COLO829 (cell line): ENCODE measurements at regions not wholly inside any gene's neighbourhood (a gene's known extent, or its start where the extent isn't known, plus 50 kb on each side); places are given as distances from the start of the nearest gene placed in this dataset.

Experiments
- DNase-seq: peaks from one replicate; pipeline ENCODE4 v3.0.0; 2012; ENCODE audit warnings: low spot score

DNA sequence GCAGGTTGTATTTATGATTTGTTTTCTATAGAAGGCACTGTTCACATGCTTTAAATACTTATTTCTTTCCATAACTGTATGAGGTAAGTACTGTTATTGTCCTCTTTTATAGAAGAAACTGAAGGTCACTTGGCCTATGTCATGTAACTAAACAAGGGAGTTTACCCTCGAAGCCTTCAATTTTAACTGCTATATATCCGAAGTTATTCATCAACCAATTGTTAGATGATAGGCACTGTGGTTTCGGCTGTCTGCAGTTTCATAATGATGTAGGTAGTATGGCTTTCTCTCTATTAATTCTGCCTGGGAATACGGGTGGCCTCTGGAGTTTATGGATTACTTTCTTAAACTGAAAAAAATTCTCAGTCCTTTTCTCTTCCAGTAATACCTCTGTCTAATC is 413.3 kb upstream of the ADGRL2 start:
- no peak for DNase-seq

DNA sequence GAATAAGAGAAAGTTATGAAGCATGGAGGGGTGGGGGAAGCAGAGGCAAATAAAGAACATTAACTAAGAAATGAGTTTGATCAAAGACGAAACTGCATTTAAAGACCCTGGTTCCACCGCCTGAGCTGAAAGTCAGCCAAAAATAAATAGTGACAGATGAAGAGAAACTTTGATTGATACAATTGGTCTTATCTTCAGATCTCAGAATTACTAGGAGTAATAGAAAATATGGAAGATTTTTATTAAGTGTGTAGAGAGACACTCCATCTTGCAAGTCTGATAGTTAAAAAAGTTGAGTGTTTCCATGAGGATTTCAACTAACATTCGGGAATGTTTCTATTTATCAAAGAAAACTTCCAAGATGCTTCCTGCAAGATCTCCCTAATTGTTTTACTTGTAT is 418.2 kb upstream of the ADGRL2 start:
- no peak for DNase-seq

DNA sequence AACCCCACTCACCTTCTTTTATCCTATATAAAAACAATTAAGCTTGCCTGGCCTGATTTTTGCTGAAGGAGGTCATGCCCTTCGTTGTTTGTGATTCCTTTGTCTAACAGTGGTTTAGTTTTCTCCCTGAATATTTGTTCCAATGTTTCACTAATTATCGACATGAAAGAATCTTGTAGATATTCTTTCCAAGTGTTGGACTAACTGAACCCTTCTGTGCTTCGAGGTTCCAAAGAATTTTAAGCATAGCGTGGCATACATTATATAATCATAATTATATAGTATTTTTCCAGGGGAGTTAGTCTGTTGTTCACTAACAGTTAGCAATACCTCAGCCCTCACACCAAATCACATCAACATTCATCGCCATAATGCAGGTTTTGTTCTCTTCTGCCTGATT is 418.9 kb upstream of the ADGRL2 start:
- no peak for DNase-seq

DNA sequence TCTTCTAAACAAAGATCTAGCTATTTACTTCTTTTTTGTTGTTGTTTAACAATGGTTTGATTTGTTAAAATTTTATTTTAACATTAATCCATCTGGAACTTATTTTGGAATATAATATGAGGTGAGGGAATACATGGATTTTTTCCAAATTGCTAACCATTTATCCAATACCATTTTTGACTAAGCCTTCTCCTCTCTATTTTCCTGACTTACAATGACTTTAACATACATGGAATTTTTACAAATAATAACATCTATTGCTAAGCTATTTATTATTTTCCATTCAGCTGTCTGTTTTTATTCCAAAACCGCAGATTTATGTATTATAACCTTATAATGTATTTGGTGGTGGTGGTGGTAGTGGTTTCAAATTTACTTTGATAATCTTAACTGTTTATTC is 420.3 kb upstream of the ADGRL2 start:
- no peak for DNase-seq

DNA sequence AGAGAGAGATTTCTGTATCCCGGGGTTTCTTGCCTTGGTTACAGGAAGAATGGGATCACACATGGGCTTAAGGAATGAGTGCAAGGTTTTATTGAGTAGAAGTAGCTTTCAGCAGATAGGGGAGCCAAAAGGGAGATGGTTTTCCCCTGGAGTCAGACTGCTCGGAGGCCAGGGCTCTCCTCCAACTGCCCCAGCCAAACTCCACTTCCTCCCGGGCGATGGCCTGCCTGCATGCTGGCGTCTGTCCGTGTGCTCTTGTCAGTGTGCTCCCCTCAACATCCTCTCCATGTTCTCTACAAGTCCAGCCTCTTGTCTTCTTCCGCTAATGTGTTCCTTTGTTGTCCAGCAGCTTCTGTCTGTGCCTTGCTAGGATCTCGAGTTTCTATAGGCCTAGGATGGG is 421.3 kb upstream of the ADGRL2 start:
- DNase-seq: no peak

DNA sequence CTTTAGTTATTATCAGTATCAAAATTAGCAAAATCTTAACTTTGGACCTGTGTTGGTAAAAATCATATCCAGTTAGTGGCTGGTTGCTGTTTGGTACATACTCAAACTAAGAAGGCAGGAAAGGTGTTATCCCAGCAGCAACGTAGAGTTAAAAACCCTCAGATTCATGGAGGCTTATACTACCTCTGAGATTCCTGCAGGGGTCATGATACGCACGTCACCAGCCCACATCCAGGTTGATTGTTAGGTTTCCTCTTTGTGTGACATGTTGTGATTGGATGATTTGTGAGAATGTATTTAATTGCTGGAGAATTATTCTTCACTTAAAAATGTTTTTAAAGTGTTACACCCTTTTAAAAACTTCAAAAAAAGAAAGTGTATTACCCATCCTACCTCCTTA is 423.3 kb upstream of the ADGRL2 start:
- DNase-seq: no peak

DNA sequence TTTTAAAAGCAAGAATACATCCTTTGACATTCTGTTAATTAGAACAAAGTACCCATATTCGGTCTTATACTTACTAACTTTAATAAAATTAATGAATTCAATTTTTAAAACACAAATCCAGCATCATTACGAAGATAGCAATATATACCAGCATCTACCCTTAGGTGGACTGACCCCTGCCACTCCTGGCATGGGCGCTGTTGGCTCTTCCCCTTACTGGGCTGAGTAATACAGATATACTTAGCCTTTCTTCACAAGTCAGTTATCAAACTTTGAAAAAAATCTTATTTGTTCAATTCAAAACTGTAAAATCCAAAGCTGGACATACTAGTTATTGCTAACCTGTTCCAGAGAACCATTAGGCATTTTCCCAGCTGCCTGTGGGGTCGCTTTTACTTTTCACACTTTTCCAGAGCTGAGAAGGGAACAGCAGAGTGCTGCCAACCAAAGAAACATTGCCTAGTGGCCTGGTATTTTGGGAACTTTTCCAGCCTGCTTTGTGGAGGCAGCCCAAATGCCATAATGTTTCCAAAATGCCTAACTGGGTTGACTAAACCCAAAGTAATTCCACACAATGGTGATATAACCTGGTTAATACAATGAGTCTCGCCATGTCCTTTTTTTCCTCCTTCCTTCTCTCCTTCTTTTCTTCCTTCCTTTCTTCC is 424.7 kb upstream of the ADGRL2 start:
- no peak for DNase-seq

DNA sequence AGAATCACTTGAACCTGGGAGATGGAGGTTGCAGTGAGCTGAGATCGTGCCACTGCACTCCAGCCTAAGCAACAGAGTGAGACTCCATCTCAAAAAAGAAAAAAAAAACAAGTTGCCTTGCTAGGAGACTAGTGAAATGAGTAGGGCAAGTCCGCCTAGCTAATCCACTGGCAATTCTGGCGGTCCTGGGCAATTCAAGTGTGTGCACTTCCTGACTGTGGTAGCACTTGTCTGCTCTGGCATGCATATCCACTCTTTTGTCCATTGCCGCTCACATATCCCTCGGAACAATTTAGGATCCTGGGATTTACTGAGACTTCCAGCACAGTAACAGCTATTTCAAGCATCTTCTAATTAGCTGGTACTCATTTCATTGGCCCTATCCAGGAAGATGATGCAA is 426.3 kb upstream of the ADGRL2 start:
- no peak for DNase-seq

DNA sequence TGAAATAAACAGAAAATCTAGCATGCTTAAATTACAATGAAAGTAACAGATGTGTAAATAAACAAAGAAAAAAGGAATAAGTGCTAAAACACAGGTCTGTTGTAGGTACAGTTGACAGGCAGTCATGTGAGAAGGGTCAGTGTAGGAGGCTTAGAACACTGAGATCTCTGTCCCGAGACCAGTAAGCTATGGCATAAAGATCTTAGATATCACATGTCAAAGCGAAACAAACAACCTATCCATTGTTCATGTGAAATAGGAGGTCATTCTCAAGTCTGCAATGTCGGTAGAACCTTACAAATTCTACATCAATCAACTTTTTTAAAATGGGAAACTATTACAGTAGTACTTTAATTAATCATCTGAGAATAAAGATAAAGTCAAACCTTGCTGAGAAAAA is 428.9 kb upstream of the ADGRL2 start:
- peak; percentile 46 for DNase-seq

DNA sequence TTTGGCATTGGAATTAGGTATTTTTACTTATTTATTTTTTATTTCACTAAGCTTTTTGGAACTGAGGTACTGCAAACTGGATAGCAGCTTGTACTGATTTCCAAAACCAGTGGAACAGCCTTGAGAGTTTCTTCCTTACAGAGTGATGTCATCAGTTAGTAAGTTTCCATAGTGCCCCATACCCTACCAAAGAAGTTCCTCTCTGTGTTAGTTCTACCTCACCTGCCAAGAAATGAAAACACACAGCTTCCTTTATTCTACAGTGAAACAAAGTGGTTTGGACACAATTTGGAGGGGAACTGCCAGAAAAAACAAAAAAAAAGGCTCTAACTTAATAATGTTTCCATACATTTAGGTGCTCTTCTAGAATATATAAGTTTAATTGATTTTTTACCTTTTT is 430.9 kb upstream of the ADGRL2 start:
- DNase-seq: no peak

DNA sequence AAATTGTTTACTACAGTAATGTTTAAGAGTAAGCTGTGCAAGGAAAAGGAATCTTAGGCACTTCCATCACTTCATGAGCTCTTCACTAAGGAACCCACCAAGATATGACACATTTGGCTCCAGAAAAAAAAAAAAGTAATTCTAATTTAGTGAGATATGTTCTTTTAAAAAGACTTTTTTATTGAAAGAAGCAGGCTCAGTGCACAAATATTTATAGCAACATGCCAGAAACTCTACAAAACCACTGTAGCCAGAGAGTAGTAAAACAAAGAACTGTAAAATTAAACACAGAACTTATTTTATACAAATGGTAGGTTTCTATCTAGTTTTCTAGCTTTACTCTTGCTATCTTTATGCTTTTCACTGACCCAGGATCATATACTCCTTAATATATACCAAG is 434.6 kb upstream of the ADGRL2 start:
- DNase-seq: no peak

DNA sequence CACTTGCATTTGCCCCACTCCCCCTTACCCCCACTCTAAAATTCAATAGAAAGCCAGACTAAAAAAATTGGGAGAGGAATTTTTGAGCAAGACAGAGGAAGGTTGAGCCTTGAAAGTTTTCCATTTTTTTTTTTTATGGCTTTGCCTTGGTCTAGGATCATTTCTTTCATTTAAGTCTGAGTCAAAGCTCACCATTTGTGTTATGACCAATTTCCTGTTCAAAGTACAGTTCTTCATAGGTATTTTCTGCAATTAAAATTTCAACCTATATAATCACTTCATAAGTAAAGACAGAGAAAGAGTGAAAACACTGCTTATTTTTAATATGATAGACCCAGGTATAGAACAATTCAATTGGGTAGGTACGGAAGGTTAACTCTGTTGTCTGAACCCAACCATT is 436.6 kb upstream of the ADGRL2 start:
- DNase-seq: no peak

DNA sequence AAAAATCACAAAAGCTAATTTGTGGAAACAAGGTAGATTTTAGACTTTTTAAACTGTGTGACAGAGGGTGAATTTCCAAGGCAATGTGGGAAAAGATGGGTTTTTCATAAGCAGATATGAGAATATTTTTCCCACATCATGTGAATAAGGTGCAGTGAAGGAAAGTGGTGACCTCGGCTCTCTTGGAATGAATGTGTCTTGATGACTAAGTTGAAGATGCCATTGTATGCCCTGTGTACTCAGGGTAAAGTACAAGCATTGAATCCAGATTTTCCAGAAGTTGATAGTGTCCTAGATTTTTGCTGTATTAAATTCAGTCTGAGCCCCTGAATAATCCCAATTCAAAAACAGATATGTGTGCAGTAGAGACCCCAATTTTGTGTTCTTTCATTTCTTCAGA is 442.6 kb upstream of the ADGRL2 start:
- no peak for DNase-seq

DNA sequence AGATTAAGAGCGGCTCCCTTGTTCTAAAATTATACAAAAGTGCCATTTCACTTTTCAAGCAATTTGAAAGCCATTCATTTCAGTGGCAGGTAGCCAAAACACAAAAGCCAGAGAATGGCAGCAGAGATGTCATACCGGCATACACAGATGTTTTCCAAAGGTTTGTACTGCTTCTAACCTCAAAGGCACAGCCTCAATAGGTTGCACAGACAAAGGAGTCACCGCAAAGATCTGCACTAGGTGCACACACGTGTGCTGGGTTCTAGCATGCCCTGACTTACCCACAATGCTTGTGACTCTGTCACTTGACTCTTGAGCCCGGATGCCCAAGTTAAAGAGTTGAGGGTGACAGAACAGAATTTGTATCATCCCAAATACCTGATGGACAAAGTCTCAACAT is 448.9 kb upstream of the ADGRL2 start:
- no peak for DNase-seq

DNA sequence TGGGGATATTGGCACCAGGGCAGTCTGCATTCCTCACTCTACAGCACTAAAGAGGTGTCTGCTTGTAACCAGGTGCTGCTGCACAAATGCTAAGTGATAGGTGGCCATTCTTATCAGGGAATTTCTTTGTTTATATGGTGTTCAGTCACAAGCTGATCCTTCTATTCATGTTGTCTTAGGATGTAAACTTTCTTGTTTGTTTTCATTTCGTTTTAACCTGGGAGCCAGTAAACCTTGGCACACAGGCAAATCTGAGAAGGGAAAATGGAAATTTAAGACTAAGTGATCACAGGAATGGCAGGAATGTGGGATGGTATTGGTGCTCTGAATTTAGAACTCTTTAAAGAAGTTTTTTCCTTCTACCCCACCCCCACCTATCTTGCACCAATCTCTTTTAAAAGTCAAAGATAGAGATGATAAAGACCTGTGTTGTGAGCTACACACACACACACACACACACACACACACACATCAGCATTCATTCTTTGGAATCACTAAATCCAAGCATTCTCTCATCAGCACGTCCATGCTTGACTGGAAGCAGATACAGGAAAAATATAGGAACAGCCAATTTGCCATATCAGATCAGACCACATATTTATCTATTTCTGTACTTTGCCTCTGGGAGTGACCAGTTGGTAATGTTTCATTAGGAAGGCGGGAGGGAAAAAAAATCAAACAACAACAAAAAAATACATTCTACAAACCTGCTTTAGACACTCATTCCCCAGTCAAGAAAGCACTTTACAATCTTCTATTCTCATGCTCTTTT is 451.4 kb upstream of the ADGRL2 start:
- no peak for DNase-seq

DNA sequence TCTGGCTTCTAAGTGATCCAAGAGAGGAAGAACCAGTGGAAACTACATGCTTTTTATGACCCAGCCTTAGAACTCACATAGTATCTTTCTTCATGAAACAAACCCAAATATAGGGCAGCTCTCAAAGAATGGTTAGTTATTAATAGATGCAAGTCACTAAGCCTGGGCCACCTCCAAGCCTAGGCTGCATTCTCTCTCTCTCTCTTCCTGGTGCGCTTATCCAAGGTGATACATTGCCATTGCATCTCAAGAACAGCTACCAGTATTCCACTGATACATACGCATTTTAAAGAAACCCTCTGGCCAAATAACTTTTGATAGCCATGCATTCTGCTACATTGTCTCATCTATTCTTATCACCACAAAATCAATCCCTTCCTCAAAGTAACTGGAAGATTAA is 455.6 kb upstream of the ADGRL2 start:
- no peak for DNase-seq

DNA sequence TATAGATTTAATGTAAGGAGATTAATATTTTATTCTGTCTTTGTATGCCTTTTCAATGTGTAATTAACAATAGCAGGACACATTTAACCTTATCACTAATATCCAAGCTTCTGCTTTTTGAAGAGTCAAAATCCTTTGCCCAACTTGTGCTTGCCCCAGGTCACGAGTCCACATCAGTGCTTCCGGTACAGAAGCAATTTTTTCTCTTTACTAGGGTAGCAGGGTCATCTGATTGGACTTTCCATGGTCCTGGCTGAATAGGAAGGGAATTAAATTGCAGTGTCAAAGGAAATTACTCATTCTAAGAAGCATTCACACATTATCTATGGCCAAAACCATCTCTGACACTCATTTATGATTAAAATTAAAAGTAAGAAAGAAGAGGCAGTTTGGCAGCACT is 460.5 kb upstream of the ADGRL2 start:
- DNase-seq: no peak

DNA sequence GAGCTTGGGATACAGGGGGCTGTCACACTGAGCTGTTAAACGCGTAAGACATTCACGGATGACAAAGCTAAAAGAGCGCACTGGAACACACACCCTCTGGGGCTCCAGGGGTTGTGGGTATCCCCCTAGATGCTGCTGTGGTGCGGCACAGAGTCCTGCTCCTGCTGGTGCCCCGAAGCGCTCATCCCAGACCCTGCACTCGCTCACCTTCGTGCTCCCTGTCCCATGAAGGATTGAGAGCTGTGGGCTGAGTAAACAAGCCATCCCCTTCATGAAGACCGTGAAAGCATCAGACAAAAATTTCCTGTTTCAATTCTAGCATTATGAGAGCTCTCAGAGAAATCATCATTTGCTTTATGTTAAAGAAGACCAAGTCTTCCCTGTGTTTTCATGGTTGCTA is 463.5 kb upstream of the ADGRL2 start:
- no peak for DNase-seq

DNA sequence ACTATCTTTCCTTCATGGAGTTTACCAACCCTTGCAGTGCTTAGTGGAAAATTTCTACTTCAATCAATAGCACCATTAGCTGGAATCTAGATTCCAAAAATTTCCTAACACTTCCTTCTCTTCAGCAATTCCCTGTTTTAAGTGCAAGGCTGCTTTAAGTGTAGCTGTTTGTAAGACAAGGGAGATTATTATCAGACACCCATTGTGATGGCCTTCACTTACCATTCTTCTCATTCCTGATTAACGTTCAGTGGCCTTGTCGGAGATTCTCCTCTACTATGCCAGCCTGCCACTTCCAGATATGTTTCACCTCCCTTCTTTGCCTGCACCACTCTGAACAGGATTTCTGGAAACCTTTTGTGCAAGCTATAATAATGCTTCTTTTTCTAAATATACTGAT is 464.9 kb upstream of the ADGRL2 start:
- no peak for DNase-seq

DNA sequence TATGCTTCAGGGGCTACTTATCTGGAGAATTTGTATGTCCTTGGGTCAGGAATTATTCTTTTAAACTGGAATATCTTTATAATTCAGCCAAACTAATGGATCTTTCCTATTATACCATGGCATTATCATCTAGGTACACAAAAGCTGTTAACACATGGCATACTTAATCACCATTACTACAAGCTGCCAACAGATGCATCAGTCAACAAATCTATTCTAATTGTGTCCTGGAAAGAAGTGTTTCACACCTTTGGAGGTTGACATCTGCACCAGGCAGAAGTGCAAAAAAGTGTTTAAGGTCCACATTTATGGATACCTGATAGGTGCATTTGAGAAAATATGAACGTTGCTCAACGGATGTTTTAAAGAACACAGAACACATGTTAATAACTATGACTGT is 470.2 kb upstream of the ADGRL2 start:
- no peak for DNase-seq

DNA sequence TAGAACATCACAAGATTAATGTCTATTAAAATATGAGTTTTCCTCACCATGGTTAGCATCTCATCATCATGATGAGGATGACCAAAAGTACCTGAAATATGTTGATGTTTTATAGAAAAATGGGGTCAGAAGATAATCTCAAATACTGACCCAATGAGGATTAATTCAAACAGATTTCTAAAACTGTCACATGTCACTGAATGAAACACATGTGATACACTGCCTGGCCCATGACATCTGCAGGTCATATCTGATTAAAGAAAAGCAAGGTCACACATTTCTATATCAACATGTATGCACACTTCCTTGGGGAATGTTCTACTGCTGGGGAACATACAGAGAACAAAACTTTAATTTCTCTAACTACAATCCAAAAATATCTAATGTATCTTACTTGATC is 470.6 kb upstream of the ADGRL2 start:
- no peak for DNase-seq

DNA sequence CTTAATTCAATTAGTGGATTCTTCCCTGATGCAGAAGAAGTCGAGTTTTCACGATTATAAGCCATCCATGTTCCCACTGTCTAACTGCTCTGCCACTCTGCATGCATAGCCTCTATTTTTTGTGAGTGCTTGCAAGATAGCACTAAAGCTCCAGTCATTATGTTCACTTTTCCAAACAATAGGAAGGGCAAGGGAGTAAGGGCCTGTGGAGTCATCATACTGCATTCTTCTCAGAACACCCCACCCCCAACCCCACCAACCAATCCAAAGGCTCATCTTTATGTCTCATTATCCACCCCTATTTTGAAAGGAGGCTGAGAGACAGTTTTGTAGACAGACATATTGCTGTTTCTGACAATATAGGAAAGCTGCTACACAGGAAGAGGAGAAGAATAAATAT is 471.7 kb upstream of the ADGRL2 start:
- no peak for DNase-seq

DNA sequence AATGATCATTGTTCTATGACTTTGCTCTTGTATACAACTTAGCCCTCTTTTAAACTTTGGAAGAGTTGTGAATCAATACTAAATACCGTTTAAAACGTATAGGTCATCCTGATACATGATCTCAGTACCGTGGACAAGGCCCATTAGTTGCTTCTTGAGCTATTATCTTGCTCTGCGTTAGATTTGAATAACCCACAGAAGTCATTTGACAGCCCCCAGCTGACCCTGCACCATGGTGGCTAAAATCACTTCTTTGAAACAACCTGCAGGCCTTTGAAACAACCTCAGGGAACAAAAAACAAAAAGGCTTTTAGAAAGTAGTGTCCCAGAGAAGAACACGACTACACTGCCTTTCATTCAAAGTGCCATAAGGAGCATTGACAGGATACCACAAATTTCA is 473.0 kb upstream of the ADGRL2 start:
- DNase-seq: no peak

DNA sequence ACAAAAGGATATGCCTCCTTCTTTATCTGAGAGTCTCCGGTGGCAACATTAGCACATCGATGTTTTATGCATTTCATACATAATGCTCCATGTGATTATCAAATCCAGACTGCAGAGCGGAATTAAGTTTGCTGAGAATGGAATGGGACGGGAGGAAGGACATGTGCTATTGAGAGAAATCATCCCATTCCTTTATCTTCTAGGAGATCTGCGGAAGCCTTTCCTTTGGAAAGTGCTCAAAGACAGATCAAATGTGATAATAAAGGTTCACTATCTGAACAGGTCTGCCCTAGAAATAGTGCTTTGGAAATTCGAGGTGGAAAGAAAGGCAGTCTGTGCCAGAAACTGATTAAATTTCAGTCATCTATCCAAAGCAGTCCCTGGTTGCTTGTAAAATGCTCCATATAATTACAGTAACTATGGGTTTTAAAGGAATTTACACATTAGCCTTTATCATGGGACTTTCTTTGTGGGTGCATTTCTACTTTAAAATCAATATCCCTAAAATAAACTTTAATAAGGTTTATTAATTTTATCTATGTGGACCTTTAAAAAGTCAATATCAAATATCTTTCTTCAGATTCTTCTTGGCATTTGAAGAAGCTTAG is 473.5 kb upstream of the ADGRL2 start:
- no peak for DNase-seq
